SK-N-MC (cell line): ENCODE measurements at regions not wholly inside any gene's neighbourhood (a gene's known extent, or its start where the extent isn't known, plus 50 kb on each side); places are given as distances from the start of the nearest gene placed in this dataset.

ENCODE experiments used
- EZH2 ChIP-seq: fragments of 200-600 bp; sonication (generic); IDR thresholded peaks from one replicate; pipeline ENCODE4 v1.6.1; 2017; ENCODE audit warnings: antibody characterized with exemption
- POLR2AphosphoS5 ChIP-seq: IDR thresholded peaks from 2 replicates; pipeline ENCODE4 v1.6.1; 2012; ENCODE audit warnings: mild to moderate bottlenecking, low read depth, low read length, borderline replicate concordance

GRCh38 chr2:66382091-66382490 is 52.8 kb upstream of the MEIS1 start:
- TF ChIP-seq POLR2AphosphoS5: no peak
- TF ChIP-seq EZH2: no peak
